ENCODE measurements at regions not wholly inside any gene's neighbourhood (a gene's known extent, or its start where the extent isn't known, plus 50 kb on each side); places are given as distances from the start of the nearest gene placed in this dataset.
"Not testable (repeated sequence)": the region's sequence is repeated elsewhere in the genome, so short reads cannot be mapped to it uniquely, and the experiment has no call there.

- no peak for DNase-seq (ENCODE audit: low spot score)
Measured at GRCh38 chr2:35294636-35295263, 1060.8 kb upstream of the CRIM1 start.

DNA sequence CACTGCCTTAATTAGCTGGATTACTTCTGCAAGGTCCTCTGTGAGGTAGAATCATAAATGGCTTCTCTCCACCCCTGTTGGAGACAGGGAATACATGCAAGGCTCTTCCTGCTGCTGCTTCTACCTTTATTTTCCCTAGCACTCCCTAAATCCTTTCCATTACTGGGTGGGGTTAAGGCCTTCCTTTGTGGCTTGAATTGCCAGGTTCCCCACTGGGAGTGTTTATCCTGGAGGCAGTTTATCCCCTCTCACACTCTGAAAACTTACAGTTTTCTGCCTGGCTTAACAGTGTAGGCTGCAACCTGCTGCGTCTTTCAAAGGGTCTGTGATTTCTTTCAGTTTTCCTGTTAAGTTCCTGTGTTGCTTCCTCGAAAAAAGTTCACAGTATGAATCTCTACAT lies 1062.3 kb upstream of the CRIM1 start:
- intact Hi-C loops (cut with DNase I): no loop called here

More at GRCh38 chr2:35294636-35295263, 1060.8 kb upstream of the CRIM1 start:
- intact Hi-C loops (cut with DNase I): no loop called here

DNA sequence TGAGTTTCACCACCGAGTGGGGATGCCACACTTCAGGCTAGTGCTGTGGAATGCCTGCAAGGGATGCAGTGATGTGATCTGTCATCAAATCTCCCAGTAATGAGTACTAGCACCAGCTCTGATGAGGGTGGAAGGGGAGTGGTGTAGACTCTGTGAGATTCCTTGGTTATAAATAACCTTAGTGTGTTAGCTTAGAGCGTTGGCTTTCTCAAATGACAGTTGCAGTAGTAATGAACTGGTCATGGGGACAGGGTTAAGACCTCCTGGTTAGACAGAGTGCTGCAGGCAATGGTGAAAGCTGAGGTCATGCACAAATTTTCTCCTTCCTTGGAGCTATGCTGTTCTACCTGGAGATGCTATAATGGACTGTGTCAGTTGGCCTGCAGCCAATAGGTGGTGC lies 1063.4 kb upstream of the CRIM1 start:
- DNase-seq (ENCODE audit: low spot score): no peak
- intact Hi-C loops (cut with DNase I): no loop called here

More for the DNA sequence above, 1062.3 kb upstream of the CRIM1 start:
- DNase-seq (ENCODE audit: low spot score): no peak

DNA sequence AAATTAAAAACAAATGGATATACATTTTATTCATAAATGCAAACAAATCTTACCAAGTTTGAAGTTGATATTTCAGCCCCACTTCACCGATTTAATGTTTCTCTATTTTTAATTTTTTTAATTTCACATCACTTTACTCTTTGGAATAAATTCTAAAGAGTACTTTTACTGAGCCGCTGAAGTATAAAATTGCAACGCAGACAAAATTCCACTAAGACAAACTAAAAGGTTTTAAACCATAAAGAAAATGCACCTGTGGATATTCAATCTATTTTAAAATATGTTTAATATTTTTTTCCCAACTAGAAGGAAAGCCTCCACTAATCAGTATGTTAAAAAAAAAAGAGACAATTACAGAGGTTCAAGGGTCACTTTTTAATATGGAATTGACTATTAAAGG lies 1073.9 kb upstream of the CRIM1 start:
- intact Hi-C loops (cut with DNase I): no loop called here
- DNase-seq (ENCODE audit: low spot score): no peak

DNA sequence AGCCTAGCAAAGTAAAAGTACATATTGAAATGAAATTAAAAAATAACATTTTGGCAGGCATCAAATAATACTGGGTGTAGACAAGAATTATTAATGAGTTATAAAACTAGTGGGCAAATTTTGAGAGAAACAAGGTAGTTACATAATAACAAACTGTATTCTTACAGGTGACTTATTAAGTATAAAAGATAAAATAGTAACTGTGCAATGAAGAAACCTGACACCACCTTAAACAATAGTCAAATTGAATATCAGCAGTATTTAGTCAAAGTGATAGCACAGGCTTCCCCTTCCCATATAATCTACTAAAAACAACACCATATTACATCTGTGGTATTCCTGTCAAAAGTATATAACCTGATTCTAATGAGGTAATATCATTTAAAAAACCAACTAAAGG lies 1099.8 kb upstream of the CRIM1 start:
- intact Hi-C loops (cut with DNase I): no loop called here
- no peak for DNase-seq (ENCODE audit: low spot score)

DNA sequence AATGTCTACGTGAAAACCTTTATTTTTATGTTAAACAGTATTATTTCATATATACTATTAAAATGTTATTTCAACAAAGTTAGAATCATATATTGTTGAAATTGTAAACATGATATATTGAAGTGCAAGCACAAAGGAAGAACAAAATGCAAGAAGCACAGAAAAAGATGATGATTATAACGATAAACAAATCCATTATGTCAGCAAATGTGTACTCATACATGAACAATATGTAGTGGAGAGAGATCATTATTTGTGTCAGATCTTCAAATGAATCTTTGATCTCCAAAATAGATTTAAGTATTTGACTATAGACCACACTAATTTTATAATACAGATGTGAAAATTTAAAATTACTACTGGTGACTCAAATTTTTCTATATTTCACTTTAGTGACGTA lies 1104.4 kb upstream of the CRIM1 start:
- intact Hi-C loops (cut with DNase I): no loop called here

GRCh38 chr2:35246702-35247101 lies 1108.9 kb upstream of the CRIM1 start:
- intact Hi-C loops (cut with DNase I): no loop called here
- DNase-seq (ENCODE audit: low spot score): no peak

More for the DNA sequence above, 1104.4 kb upstream of the CRIM1 start:
- DNase-seq (ENCODE audit: low spot score): no peak

GRCh38 chr2:35228584-35228983 lies 1127.0 kb upstream of the CRIM1 start:
- no peak for DNase-seq (ENCODE audit: low spot score)
- intact Hi-C loops (cut with DNase I): no loop called here

- DNase-seq (ENCODE audit: low spot score): no peak
- intact Hi-C loops (cut with DNase I): no loop called here
Measured at GRCh38 chr2:35220461-35220860, 1135.1 kb upstream of the CRIM1 start.

GRCh38 chr2:35204881-35205280 lies 1150.7 kb upstream of the CRIM1 start:
- DNase-seq (ENCODE audit: low spot score): no peak
- intact Hi-C loops (cut with DNase I): no loop called here

DNA sequence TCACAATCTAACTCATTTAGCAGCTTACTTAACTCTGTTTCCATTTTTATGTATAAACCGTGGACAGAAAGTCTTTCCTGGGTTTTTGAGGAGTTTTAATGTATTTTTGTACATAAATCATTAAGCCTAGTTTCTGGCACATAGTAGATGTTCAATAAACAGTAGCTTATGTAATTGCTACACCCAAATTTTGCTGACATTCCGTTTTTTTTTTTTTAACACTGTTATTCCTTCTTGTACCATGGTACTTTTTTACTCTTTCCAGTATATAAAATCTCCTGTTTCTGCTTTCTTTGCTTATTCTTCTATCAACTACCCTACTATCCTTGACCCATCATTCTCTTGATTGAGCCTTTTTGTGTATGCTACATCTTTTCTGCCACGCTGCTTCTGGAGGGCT lies 1151.3 kb upstream of the CRIM1 start:
- intact Hi-C loops (cut with DNase I): no loop called here

DNA sequence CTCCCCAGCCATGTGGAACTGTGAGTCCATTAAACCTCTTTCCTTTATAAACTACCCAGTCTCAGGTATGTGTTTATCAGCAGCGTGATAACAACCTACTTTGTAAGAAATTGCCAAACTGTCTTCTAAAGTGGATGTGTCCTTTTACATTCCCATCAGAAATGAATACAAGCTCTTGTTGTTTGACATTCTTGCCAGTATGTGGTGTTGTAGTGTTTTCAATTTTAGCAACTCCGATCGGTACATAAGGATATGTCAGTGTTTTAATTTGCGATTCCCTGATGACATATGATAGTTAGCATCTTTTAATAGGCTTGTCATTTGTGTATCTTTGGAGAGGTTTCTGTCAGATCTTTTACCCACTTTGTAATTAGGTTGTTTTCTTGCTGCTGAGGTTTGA lies 1156.3 kb upstream of the CRIM1 start:
- intact Hi-C loops (cut with DNase I): no loop called here
- DNase-seq (ENCODE audit: low spot score): no peak

More for the DNA sequence above, 1151.3 kb upstream of the CRIM1 start:
- DNase-seq (ENCODE audit: low spot score): no peak

- no peak for DNase-seq (ENCODE audit: low spot score)
- intact Hi-C loops (cut with DNase I): no loop called here
Measured at GRCh38 chr2:35185861-35186412, 1169.6 kb upstream of the CRIM1 start.

GRCh38 chr2:35184471-35184870 lies 1171.1 kb upstream of the CRIM1 start:
- DNase-seq (ENCODE audit: low spot score): no peak
- intact Hi-C loops (cut with DNase I): no loop called here

DNA sequence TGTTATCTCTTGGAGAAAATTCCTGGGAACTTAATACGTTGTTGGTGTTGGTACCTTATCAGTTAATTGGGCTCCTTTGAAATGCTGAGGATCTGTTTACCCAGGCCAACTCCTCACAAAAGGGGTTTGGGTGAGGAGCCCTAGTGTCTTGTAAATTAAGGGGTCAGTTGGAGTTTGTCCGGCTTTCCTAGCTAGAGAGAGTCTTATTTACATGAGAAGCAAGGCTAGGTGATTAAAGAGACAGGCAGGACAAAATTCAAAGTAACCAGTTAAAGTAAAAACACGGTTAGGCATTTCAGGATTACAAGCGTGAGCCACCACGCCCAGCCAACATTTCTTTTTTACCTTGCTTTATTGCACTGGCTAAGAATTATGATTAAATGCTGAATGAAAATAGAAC lies 1178.9 kb upstream of the CRIM1 start:
- intact Hi-C loops (cut with DNase I); DNase-seq (ENCODE audit: low spot score): not testable (repeated sequence)

DNA sequence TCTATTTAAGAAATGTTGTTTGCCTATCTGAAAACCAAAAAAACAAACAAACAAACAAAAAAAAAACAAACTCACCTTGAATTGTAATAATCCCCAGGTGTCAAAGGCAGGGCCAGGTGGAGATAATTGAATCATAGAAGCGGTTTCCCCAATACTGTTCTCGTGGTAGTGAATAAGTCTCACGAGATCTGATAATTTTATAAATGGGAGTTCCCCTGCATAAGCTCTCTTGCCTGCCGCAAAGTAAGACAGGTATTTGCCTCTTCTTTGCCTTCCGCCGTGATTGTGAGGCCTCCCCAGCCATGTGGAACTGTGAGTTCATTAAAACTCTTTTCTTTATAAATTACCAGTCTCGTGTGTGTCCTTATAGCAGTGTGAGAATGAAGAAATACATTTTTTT lies 1180.7 kb upstream of the CRIM1 start:
- DNase-seq (ENCODE audit: low spot score): no peak
- intact Hi-C loops (cut with DNase I): no loop called here

DNA sequence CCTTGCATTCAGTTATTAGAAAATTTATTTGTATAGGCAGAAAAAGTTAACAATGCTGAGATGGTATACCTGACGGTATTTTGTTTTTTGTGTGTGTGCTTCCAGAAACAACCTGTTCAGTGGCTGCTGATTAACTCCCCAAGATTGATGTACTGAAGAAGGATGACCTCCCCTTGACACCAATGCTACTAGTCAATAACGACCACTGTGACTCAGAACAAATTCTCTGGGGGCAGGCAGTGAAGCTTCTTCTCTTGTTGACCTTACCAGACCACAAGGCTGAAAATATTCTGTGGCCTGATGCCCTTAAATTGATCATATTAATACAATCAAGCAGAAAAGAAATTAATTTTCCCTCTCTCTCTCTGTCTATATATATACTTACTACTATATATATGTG lies 1182.9 kb upstream of the CRIM1 start:
- no peak for DNase-seq (ENCODE audit: low spot score)
- intact Hi-C loops (cut with DNase I): no loop called here

DNA sequence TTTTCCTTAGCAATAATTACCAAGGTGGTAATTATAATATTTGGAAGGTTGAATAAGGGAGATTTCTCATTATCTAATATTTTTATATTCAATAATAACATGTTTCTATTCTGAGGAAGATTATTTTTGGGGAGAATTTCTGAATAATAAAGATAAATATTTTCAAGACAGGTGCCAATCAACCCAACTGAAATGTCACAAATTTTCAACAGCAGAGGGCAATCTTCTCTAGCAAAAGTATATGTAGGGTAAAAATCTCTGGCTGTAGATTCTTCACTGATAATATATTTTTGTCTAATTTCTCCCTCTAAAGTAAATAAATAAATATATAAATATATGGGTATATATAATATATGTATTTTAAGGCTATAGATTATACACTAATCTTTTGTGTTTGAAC lies 1187.2 kb upstream of the CRIM1 start:
- no peak for DNase-seq (ENCODE audit: low spot score)
- intact Hi-C loops (cut with DNase I): no loop called here

DNA sequence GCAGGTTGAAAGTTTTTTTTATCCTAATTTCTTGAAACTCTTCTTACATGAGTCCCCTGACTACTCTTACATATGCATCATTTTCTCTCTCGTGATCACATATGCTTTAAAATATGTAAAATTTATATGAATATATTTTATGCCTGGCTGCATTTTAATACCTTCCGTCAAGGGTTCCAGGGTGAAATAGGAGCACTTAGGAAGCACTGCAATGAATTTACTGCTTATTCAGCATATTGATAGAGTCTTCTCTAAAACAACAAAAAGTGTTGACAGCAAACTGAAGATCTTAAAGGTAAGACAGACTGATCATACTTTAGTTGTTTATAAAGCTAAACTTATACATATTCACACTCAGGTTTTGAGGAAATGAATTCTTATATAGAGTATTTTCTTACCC lies 1191.6 kb upstream of the CRIM1 start:
- intact Hi-C loops (cut with DNase I): no loop called here
- no peak for DNase-seq (ENCODE audit: low spot score)

GRCh38 chr2:35160871-35161270 lies 1194.7 kb upstream of the CRIM1 start:
- no peak for DNase-seq (ENCODE audit: low spot score)
- intact Hi-C loops (cut with DNase I): no loop called here

GRCh38 chr2:35125871-35126270 lies 1229.7 kb upstream of the CRIM1 start:
- DNase-seq (ENCODE audit: low spot score): no peak
- intact Hi-C loops (cut with DNase I): no loop called here

- intact Hi-C loops (cut with DNase I): no loop called here
- DNase-seq (ENCODE audit: low spot score): no peak
Measured at GRCh38 chr2:35125278-35125677, 1230.3 kb upstream of the CRIM1 start.

Data from cardiac septum (tissue), 1 donor.